Brain microvascular endothelial cell (primary cell): ENCODE measurements at regions not wholly inside any gene's neighbourhood (a gene's known extent, or its start where the extent isn't known, plus 50 kb on each side); places are given as distances from the start of the nearest gene placed in this dataset.

Experiments
- DNase-seq: peaks from one replicate; pipeline ENCODE4 v3.0.0-alpha.2; 2020
- H3K27ac ChIP-seq: fragments of 250-450 bp; sonication (Bioruptor Pico); 2 replicates; pipeline ENCODE4 v1.5.1; 2020; ENCODE audit warnings: mild to moderate bottlenecking, moderate library complexity
- H3K27me3 ChIP-seq: fragments of 250-450 bp; sonication (Bioruptor Pico); replicated peaks from 2 replicates; pipeline ENCODE4 v1.5.1; 2020; ENCODE audit warnings: mild to moderate bottlenecking
- H3K36me3 ChIP-seq: fragments of 250-450 bp; sonication (Bioruptor Pico); replicated peaks from 2 replicates; pipeline ENCODE4 v1.5.1; 2020; ENCODE audit warnings: mild to moderate bottlenecking
- H3K4me3 ChIP-seq: 2 replicates; pipeline ENCODE4 v1.5.1; 2011; ENCODE audit warnings: low read depth, mild to moderate bottlenecking, control low read depth, low read length, moderate library complexity
- CTCF ChIP-seq: IDR thresholded peaks from 2 replicates; pipeline ENCODE4 v1.5.1; 2011; ENCODE audit warnings: low read depth, mild to moderate bottlenecking, moderate library complexity, low read length, control low read depth, inconsistent platforms; ENCODE audit errors: missing control alignments
- in situ Hi-C: cut with HindIII; loops from 2 replicates; pipeline ENCODE4 v1.10.0; 2017; ENCODE audit warnings: low sequenced_read_pairs, low pct_ligation_motif_present

DNA sequence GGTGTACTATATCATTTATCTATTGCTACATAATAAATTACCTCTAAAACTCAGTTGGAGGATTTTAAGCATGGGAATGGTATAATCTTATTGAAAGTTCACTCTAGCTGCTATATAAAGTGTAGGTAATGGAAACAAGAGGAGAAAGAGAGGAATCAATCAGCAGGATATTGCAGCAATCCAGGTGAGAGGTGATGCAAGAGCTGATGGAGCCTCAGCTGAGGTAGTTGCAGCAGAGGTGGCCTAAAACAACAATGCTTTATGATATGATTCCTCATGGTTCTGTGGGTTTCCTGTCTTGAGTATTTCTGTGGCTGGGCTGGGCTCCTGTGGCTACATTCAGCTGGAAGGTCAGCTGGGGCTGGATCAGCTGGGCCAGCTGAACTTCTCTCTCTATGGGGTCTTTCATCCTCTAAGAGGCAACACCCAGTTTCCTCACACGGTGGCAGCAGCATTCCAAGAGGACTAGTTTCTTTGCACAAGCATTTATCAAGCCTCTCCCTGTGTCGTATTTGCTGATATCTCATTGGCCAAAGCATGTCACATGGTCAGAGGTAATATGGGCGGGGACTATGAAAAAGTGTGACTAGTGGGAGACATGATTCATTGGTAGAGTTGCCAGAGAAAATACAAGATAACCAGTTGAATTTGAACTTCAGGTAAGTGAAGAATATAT lies 135.4 kb upstream of the LARGE1 start:
- in situ Hi-C loops, result no loop called here
- DNase-seq, result no peak
- Histone ChIP-seq H3K27me3 (no peaks in the 10 kb centered on the region), H3K36me3 (no peaks in the 10 kb centered on the region), H3K27ac (no peak overlapping the region), H3K4me3 (no peak overlapping the region)
- TF ChIP-seq CTCF, result no peak

DNA sequence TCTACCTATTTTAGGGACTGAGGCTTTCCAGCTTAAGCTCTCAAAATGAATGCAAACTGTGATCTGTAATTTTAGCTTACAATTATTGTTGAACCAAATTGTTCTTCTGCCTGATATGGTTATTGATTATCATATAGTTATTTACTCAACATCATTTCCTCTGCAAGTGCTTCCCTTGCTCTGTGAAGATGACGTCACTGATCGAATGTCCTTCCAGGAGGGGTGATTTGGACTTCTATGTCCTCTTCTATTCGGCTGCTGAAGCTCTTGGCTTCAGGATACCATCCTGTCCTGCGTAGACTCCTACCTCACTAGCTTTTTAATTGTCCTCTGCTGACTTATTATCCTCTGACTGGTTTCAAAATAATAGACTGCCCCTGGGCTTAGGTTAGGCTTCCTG lies 137.4 kb upstream of the LARGE1 start:
- H3K36me3 ChIP-seq, result no peaks in the 10 kb centered on the region
- no peak overlapping the region for H3K27ac ChIP-seq
- no peak overlapping the region for H3K4me3 ChIP-seq
- in situ Hi-C loops, result no loop called here
- no peak for TF ChIP-seq CTCF
- DNase-seq, result no peak
- no peaks in the 10 kb centered on the region for H3K27me3 ChIP-seq

- Histone ChIP-seq H3K36me3 (no peaks in the 10 kb centered on the region), H3K4me3 (no peak overlapping the region), H3K27ac (no peak overlapping the region), H3K27me3 (no peaks in the 10 kb centered on the region)
- no peak for TF ChIP-seq CTCF
- in situ Hi-C loops, result no loop called here
- DNase-seq, result no peak
Measured at GRCh38 chr22:34064696-34065095, 144.4 kb upstream of the LARGE1 start.

GRCh38 chr22:34067031-34067430 lies 146.8 kb upstream of the LARGE1 start:
- TF ChIP-seq CTCF, result no peak
- H3K36me3 ChIP-seq, result no peaks in the 10 kb centered on the region
- in situ Hi-C loops, result no loop called here
- DNase-seq, result no peak
- no peaks in the 10 kb centered on the region for H3K27me3 ChIP-seq
- H3K27ac ChIP-seq, result no peak overlapping the region
- no peak overlapping the region for H3K4me3 ChIP-seq

GRCh38 chr22:34068001-34068400 lies 147.7 kb upstream of the LARGE1 start:
- DNase-seq, result no peak
- no peak for TF ChIP-seq CTCF
- no peaks in the 10 kb centered on the region for H3K27me3 ChIP-seq
- no peak overlapping the region for H3K4me3 ChIP-seq
- in situ Hi-C loops, result no loop called here
- no peaks in the 10 kb centered on the region for H3K36me3 ChIP-seq
- H3K27ac ChIP-seq, result no peak overlapping the region

GRCh38 chr22:34070051-34070450 lies 149.8 kb upstream of the LARGE1 start:
- no peak for DNase-seq
- Histone ChIP-seq H3K4me3 (no peak overlapping the region), H3K27ac (no peak overlapping the region), H3K27me3 (no peaks in the 10 kb centered on the region), H3K36me3 (no peaks in the 10 kb centered on the region)
- TF ChIP-seq CTCF, result no peak
- in situ Hi-C loops, result no loop called here
